Sigmoid colon (tissue), 6 donors: ENCODE measurements at regions not wholly inside any gene's neighbourhood (a gene's known extent, or its start where the extent isn't known, plus 50 kb on each side); places are given as distances from the start of the nearest gene placed in this dataset.

Experiments used
- DNase-seq: peaks from one replicate; pipeline ENCODE4 v3.0.0-alpha.2; 2019
- H3K27ac ChIP-seq, 4 donors: fragments of 200-600 bp; sonication (generic); one replicate each; pipeline ENCODE4 v1.5.1; 2016 to 2019; ENCODE audit warnings: mild to moderate bottlenecking in 1 of 4
- H3K27me3 ChIP-seq, 3 donors: fragments of 200-600 bp; sonication (generic); one replicate each; pipeline ENCODE4 v1.5.1; 2019; ENCODE audit warnings: mild to moderate bottlenecking in 1 of 3
- H3K36me3 ChIP-seq, 4 donors: fragments of 200-600 bp; sonication (generic); one replicate each; pipeline ENCODE4 v1.5.1; 2016 to 2019
- H3K4me1 ChIP-seq, 4 donors: fragments of 200-600 bp; sonication (generic); one replicate each; pipeline ENCODE4 v1.5.1; 2017 to 2019
- H3K4me3 ChIP-seq, 4 donors: fragments of 200-600 bp; sonication (generic); one replicate each; pipeline ENCODE4 v1.5.1; 2017 to 2019; ENCODE audit warnings: mild to moderate bottlenecking in 2 of 4, moderate library complexity in 1 of 4
- H3K9me3 ChIP-seq, 4 donors: fragments of 200-600 bp in 3 of 4; sonication (generic) in 3 of 4; one replicate each; pipeline versions ENCODE4 v1.5.1 to v1.6.1; 2013 to 2019
- CTCF ChIP-seq, 4 experiments: fragments of 450-650 bp in 3 of 4; fragments of 200-600 bp in 1 of 4; IDR thresholded peaks; one replicate each; pipeline ENCODE4 v1.5.1; 2016 to 2019; ENCODE audit warnings: antibody characterized with exemption in 4 of 4, mild to moderate bottlenecking in 3 of 4, moderate library complexity in 2 of 4
- EP300 ChIP-seq, 4 donors: sonication (generic); formaldehyde crosslinking; IDR thresholded peaks; one replicate each; pipeline ENCODE4 v1.6.1; 2017; ENCODE audit warnings: antibody characterized with exemption in 4 of 4
- POLR2A ChIP-seq, 2 donors: fragments of 450-650 bp; IDR thresholded peaks; one replicate each; pipeline ENCODE4 v1.6.1; 2016; ENCODE audit warnings: antibody characterized with exemption in 2 of 2, mild to moderate bottlenecking in 2 of 2, moderate library complexity in 2 of 2
- POLR2AphosphoS5 ChIP-seq, 4 donors: sonication (generic); formaldehyde crosslinking; IDR thresholded peaks; one replicate each; pipeline ENCODE4 v1.6.1; 2017; ENCODE audit warnings: antibody characterized with exemption in 4 of 4
- WGBS, 2 donors: extraction: QIAGEN DNeasy Blood & Tissue Kit; methylation state at CpG; one replicate each; pipeline ENCODE4 v1.1.7; 2013; 5-methylcytosine and 5-hydroxymethylcytosine counted together
- intact Hi-C: fragments of 100-400 bp; cut with DNase I; formaldehyde crosslinking; loops from one replicate; pipeline ENCODE4 v1.15.1; 2023
- donor health status: healthy with polysubstance abuse.
- donor health status: healthy.

- H3K27ac ChIP-seq = no peak overlapping the region
- no peak overlapping the region for H3K4me3 ChIP-seq
- DNase-seq = no peak
- H3K9me3 ChIP-seq = peaks cover 0 to 2% (median 0%) of the 10 kb centered on the region in 4 donors
- intact Hi-C loops = no loop called here
- H3K4me1 ChIP-seq = no peaks in the 10 kb centered on the region
- no peaks in the 10 kb centered on the region for H3K36me3 ChIP-seq
- WGBS, 2 donors = 15 to 52% methylated on average over 3 of the region's 3 CpGs
- H3K27me3 ChIP-seq = no peaks in the 10 kb centered on the region
- TF ChIP-seq CTCF (IDR thresholded peaks at IDR 0.05) = no peak
- no peak for TF ChIP-seq POLR2A (IDR thresholded peaks at IDR 0.05)
- TF ChIP-seq POLR2AphosphoS5 (IDR thresholded peaks at IDR 0.05) = no peak
- TF ChIP-seq EP300 (IDR thresholded peaks at IDR 0.05) = no peak
These were observed 97.1 kb downstream of the MTX3 start for GRCh38 chr5:79893976-79894375.

GRCh38 chr5:79893485-79893884 lies 97.6 kb downstream of the MTX3 start:
- Histone ChIP-seq H3K27ac (no peak overlapping the region), H3K9me3 (peaks cover 0 to 5% (median 0%) of the 10 kb centered on the region in 4 donors), H3K4me1 (no peaks in the 10 kb centered on the region), H3K36me3 (no peaks in the 10 kb centered on the region), H3K27me3 (no peaks in the 10 kb centered on the region), H3K4me3 (no peak overlapping the region)
- intact Hi-C loops = no loop called here
- TF ChIP-seq EP300 (IDR thresholded peaks at IDR 0.05) = no peak
- no peak for TF ChIP-seq POLR2AphosphoS5 (IDR thresholded peaks at IDR 0.05)
- no peak for TF ChIP-seq POLR2A (IDR thresholded peaks at IDR 0.05)
- no peak for TF ChIP-seq CTCF (IDR thresholded peaks at IDR 0.05)
- no peak for DNase-seq
- 66 to 81% methylated on average over 1 of the region's 1 CpG for WGBS, 2 donors

- TF ChIP-seq CTCF (IDR thresholded peaks at IDR 0.05) = no peak
- no peak for TF ChIP-seq EP300 (IDR thresholded peaks at IDR 0.05)
- TF ChIP-seq POLR2AphosphoS5 (IDR thresholded peaks at IDR 0.05) = no peak
- TF ChIP-seq POLR2A (IDR thresholded peaks at IDR 0.05) = no peak
- WGBS, 2 donors = 90 to 91% methylated on average over 5 of the region's 5 CpGs
- Histone ChIP-seq H3K36me3 (no peaks in the 10 kb centered on the region), H3K4me3 (no peak overlapping the region), H3K9me3 (peaks cover 0 to 5% (median 0%) of the 10 kb centered on the region in 4 donors), H3K4me1 (no peaks in the 10 kb centered on the region), H3K27ac (no peak overlapping the region), H3K27me3 (no peaks in the 10 kb centered on the region)
- intact Hi-C loops = no loop called here
- no peak for DNase-seq
These were observed 100.2 kb downstream of the MTX3 start for GRCh38 chr5:79890930-79891249.

- Histone ChIP-seq H3K36me3 (no peaks in the 10 kb centered on the region), H3K4me3 (no peak overlapping the region), H3K4me1 (no peaks in the 10 kb centered on the region), H3K9me3 (peaks cover 0 to 5% (median 0%) of the 10 kb centered on the region in 4 donors), H3K27me3 (no peaks in the 10 kb centered on the region), H3K27ac (no peak overlapping the region)
- intact Hi-C loops = no loop called here
- no peak for DNase-seq
- 68 to 77% methylated on average over 4 of the region's 4 CpGs for WGBS, 2 donors
- TF ChIP-seq EP300 (IDR thresholded peaks at IDR 0.05) = no peak
- TF ChIP-seq CTCF (IDR thresholded peaks at IDR 0.05) = no peak
- no peak for TF ChIP-seq POLR2A (IDR thresholded peaks at IDR 0.05)
- no peak for TF ChIP-seq POLR2AphosphoS5 (IDR thresholded peaks at IDR 0.05)
These were observed 100.7 kb downstream of the MTX3 start for GRCh38 chr5:79890119-79890929.

- no peak overlapping the region for H3K4me3 ChIP-seq
- 97% methylated on average over 2 of the region's 2 CpGs for WGBS, 2 donors
- TF ChIP-seq POLR2AphosphoS5 (IDR thresholded peaks at IDR 0.05) (no peak), CTCF (IDR thresholded peaks at IDR 0.05) (no peak), POLR2A (IDR thresholded peaks at IDR 0.05) (no peak), EP300 (IDR thresholded peaks at IDR 0.05) (no peak)
These were observed 102.4 kb downstream of the MTX3 start for GRCh38 chr5:79888643-79889042.

More at GRCh38 chr5:79888643-79889042, 102.4 kb downstream of the MTX3 start:
- DNase-seq = no peak
- H3K4me1 ChIP-seq = no peaks in the 10 kb centered on the region
- H3K27me3 ChIP-seq = no peaks in the 10 kb centered on the region
- peaks cover 0 to 5% (median 0%) of the 10 kb centered on the region in 4 donors for H3K9me3 ChIP-seq
- intact Hi-C loops = no loop called here
- H3K36me3 ChIP-seq = no peaks in the 10 kb centered on the region
- H3K27ac ChIP-seq = no peak overlapping the region
